ENCODE measurements at regions not wholly inside any gene's neighbourhood (a gene's known extent, or its start where the extent isn't known, plus 50 kb on each side); places are given as distances from the start of the nearest gene placed in this dataset.

DNA sequence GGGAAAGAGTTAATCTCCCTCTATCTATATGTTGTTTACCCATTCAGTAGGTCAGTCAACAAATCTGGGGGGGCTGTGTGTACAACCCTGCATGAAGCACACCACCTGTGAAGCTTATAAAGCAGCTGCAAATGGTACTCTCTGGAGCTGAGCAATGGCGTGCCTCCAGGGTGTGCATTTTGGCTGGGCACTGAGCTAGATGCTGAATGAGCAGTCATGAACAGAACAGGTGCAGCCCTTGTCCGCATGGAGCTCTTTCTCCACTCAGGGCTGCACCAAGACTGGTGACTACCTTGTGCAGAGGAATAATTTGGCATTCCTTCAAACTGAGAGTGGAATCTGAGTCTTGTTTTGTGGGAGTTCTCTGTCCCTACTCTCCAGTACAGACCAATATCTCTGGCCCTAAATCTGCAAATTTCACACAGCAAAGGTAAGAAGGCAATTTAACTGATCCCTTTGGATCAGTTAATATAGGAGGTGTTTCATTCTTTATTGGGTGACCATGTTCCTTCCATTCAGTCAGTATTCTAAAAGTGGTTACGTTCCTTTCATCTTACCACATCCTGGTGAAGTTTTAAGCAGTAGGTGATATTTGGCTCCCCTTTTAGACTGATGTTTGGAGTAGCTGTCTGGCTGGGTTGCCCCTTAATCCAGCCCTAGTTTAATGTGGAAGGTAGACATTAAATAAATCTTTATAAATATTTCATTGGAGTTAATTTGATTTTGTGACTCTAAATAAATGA lies 76.0 kb downstream of the GPR88 start:
- TF ChIP-seq EZH2 (IDR thresholded peaks at IDR 0.05; ENCODE audit: low read length): no peak
- TF ChIP-seq, protein P1, sequence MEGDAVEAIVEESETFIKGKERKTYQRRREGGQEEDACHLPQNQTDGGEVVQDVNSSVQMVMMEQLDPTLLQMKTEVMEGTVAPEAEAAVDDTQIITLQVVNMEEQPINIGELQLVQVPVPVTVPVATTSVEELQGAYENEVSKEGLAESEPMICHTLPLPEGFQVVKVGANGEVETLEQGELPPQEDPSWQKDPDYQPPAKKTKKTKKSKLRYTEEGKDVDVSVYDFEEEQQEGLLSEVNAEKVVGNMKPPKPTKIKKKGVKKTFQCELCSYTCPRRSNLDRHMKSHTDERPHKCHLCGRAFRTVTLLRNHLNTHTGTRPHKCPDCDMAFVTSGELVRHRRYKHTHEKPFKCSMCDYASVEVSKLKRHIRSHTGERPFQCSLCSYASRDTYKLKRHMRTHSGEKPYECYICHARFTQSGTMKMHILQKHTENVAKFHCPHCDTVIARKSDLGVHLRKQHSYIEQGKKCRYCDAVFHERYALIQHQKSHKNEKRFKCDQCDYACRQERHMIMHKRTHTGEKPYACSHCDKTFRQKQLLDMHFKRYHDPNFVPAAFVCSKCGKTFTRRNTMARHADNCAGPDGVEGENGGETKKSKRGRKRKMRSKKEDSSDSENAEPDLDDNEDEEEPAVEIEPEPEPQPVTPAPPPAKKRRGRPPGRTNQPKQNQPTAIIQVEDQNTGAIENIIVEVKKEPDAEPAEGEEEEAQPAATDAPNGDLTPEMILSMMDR (optimal IDR thresholded peaks at IDR 0.05 in 1 of 3, IDR thresholded peaks at IDR 0.05 in 1 of 3, conservative IDR thresholded peaks at IDR 0.05 in 1 of 3; ENCODE audit: extremely low read depth in 1 of 3, insufficient read depth in 2 of 3, low read length in 3 of 3): no peak
- H3K9me1 ChIP-seq (ENCODE audit: control insufficient read depth, extremely low read depth, insufficient read depth, low read length): no peaks in the 10 kb centered on the region
- H4K20me1 ChIP-seq (ENCODE audit: control insufficient read depth, extremely low read depth, insufficient read depth, low read length): no peaks in the 10 kb centered on the region
- dilution Hi-C loops (cut with MboI; ENCODE audit: extremely low pct_ligation_motif_present, low sequenced_read_pairs): no loop called here
- no peak for DNase-seq (ENCODE audit: low read depth, low spot score)
- H3K9ac ChIP-seq (ENCODE audit: control insufficient read depth, extremely low read depth, insufficient read depth, low read length): no peak overlapping the region
- no peaks in the 10 kb centered on the region for H3K4me1 ChIP-seq (ENCODE audit: control insufficient read depth, extremely low read depth, insufficient read depth, low read length)
- H3K27ac ChIP-seq (ENCODE audit: control insufficient read depth, insufficient read depth, low read length): no peak overlapping the region
- no peak overlapping the region for H2AFZ ChIP-seq (ENCODE audit: control insufficient read depth, low read length)
- no peak overlapping the region for H3K4me3 ChIP-seq (ENCODE audit: control insufficient read depth in 2 of 3, extremely low read depth in 1 of 3, insufficient read depth in 2 of 3, low read depth in 1 of 3, low read length in 3 of 3)
- no peaks in the 10 kb centered on the region for H3K36me3 ChIP-seq (ENCODE audit: control insufficient read depth in 2 of 2, extremely low read depth in 1 of 2, insufficient read depth in 2 of 2, low read length in 2 of 2)
- H3K27me3 ChIP-seq (ENCODE audit: control insufficient read depth, extremely low read depth, insufficient read depth, low read length): no peaks in the 10 kb centered on the region
- no peaks in the 10 kb centered on the region for H3K9me3 ChIP-seq (ENCODE audit: control insufficient read depth, low read depth, low read length)
- FAIRE-seq: no peak
- H3K79me2 ChIP-seq (ENCODE audit: control insufficient read depth, insufficient read depth, low read length): no peaks in the 10 kb centered on the region
- no peak overlapping the region for H3K4me2 ChIP-seq (ENCODE audit: control insufficient read depth, extremely low read depth, insufficient read depth, low read depth, low read length)

DNA sequence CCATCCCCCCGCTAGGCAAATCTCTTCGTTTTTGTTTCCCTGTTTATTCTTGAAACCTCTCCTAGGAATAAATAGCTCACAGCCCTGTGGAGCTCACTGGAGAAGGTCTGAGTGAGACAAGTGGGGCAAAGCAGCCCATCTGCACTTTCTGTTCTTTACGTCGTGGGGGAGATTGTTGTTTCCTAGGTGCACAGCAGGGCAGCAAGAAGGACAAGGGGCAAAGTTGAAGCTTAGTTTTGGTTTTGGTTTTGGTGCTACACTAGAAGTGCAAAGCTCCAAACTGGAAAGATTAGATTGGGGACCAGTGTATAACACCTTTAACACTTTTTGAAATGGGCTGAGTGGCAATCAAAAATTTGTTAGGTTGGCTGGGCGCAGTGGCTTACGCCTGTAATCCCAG lies 76.6 kb downstream of the GPR88 start:
- no peak overlapping the region for H3K27ac ChIP-seq (ENCODE audit: control insufficient read depth, insufficient read depth, low read length)
- no peaks in the 10 kb centered on the region for H3K79me2 ChIP-seq (ENCODE audit: control insufficient read depth, insufficient read depth, low read length)
- dilution Hi-C loops (cut with MboI; ENCODE audit: extremely low pct_ligation_motif_present, low sequenced_read_pairs): no loop called here
- no peak for FAIRE-seq
- DNase-seq (ENCODE audit: low read depth, low spot score): no peak
- no peaks in the 10 kb centered on the region for H3K9me3 ChIP-seq (ENCODE audit: control insufficient read depth, low read depth, low read length)
- no peak overlapping the region for H3K4me3 ChIP-seq (ENCODE audit: control insufficient read depth in 2 of 3, extremely low read depth in 1 of 3, insufficient read depth in 2 of 3, low read depth in 1 of 3, low read length in 3 of 3)
- no peaks in the 10 kb centered on the region for H3K27me3 ChIP-seq (ENCODE audit: control insufficient read depth, extremely low read depth, insufficient read depth, low read length)
- no peak overlapping the region for H3K9ac ChIP-seq (ENCODE audit: control insufficient read depth, extremely low read depth, insufficient read depth, low read length)
- H3K9me1 ChIP-seq (ENCODE audit: control insufficient read depth, extremely low read depth, insufficient read depth, low read length): no peaks in the 10 kb centered on the region
- no peak for TF ChIP-seq EZH2 (IDR thresholded peaks at IDR 0.05; ENCODE audit: low read length)
- TF ChIP-seq, protein P1 (optimal IDR thresholded peaks at IDR 0.05 in 1 of 3, IDR thresholded peaks at IDR 0.05 in 1 of 3, conservative IDR thresholded peaks at IDR 0.05 in 1 of 3; ENCODE audit: extremely low read depth in 1 of 3, insufficient read depth in 2 of 3, low read length in 3 of 3): no peak
- no peak overlapping the region for H3K4me2 ChIP-seq (ENCODE audit: control insufficient read depth, extremely low read depth, insufficient read depth, low read depth, low read length)
- no peaks in the 10 kb centered on the region for H3K4me1 ChIP-seq (ENCODE audit: control insufficient read depth, extremely low read depth, insufficient read depth, low read length)
- no peaks in the 10 kb centered on the region for H3K36me3 ChIP-seq (ENCODE audit: control insufficient read depth in 2 of 2, extremely low read depth in 1 of 2, insufficient read depth in 2 of 2, low read length in 2 of 2)
- no peak overlapping the region for H2AFZ ChIP-seq (ENCODE audit: control insufficient read depth, low read length)
- H4K20me1 ChIP-seq (ENCODE audit: control insufficient read depth, extremely low read depth, insufficient read depth, low read length): no peaks in the 10 kb centered on the region

All from keratinocyte (primary cell).